Colonic mucosa (tissue), 4 donors: ENCODE measurements at regions not wholly inside any gene's neighbourhood (a gene's known extent, or its start where the extent isn't known, plus 50 kb on each side); places are given as distances from the start of the nearest gene placed in this dataset.

ENCODE experiments used
- DNase-seq: peaks from one replicate; pipeline ENCODE4 v3.0.0-alpha.2; 2020
- H3K27ac ChIP-seq: fragments of 200-600 bp; one replicate; pipeline ENCODE4 v1.8.0; 2021
- H3K27me3 ChIP-seq: fragments of 200-600 bp; one replicate; pipeline ENCODE4 v1.8.0; 2021
- H3K36me3 ChIP-seq: fragments of 200-600 bp; one replicate; pipeline ENCODE4 v1.8.0; 2021
- H3K4me1 ChIP-seq: fragments of 200-600 bp; one replicate; pipeline ENCODE4 v1.8.0; 2021; ENCODE audit warnings: mild to moderate bottlenecking
- H3K4me3 ChIP-seq: fragments of 200-600 bp; one replicate; pipeline ENCODE4 v1.8.0; 2021
- H3K9ac ChIP-seq, 2 donors: one replicate each; pipeline ENCODE4 v1.7.0; 2013; ENCODE audit warnings: control low read depth in 2 of 2, low read depth in 2 of 2, low read length in 2 of 2
- H3K9me3 ChIP-seq: fragments of 200-600 bp; one replicate; pipeline ENCODE4 v1.8.0; 2021
- intact Hi-C: fragments of 100-400 bp; cut with DNase I; formaldehyde crosslinking; loops from one replicate; pipeline ENCODE4 v1.14.1; 2022
- TF ChIP-seq, protein P1 (sequence below): fragments of 200-600 bp; IDR thresholded peaks from one replicate; pipeline ENCODE4 v1.8.0; 2022; ENCODE audit warnings: antibody characterized with exemption, mild to moderate bottlenecking
- donor health status: healthy.
- donor health status: DM: no; HTN: no; CAD: no.
- donor health status: DM: no; HTN: no; CAD: no.

DNA sequence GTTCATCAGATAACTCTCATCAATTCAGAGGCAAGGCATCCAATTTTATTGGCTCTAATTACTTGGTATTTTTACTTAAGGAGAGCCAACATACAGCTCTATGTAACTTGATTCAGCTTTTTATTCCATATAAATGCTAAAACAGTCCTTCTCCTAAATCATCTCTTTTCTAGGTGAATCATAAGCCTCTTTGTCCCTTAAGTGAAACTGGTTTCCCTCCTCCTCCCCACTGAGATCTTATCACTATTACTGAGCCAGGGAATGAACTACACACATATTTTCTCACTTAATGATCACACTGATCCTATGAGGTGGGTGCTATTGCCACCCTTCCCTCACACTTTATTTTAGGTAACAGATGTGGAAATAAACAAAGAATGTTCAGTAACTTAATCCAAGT lies 1143.8 kb downstream of the MAT2B start:
- Histone ChIP-seq H3K36me3 (no peaks in the 10 kb centered on the region), H3K4me1 (no peaks in the 10 kb centered on the region), H3K4me3 (no peak overlapping the region), H3K27ac (no peak overlapping the region), H3K9me3 (no peaks in the 10 kb centered on the region), H3K9ac (no peak overlapping the region), H3K27me3 (no peaks in the 10 kb centered on the region)
- intact Hi-C loops = no loop called here
- TF ChIP-seq, protein P1, sequence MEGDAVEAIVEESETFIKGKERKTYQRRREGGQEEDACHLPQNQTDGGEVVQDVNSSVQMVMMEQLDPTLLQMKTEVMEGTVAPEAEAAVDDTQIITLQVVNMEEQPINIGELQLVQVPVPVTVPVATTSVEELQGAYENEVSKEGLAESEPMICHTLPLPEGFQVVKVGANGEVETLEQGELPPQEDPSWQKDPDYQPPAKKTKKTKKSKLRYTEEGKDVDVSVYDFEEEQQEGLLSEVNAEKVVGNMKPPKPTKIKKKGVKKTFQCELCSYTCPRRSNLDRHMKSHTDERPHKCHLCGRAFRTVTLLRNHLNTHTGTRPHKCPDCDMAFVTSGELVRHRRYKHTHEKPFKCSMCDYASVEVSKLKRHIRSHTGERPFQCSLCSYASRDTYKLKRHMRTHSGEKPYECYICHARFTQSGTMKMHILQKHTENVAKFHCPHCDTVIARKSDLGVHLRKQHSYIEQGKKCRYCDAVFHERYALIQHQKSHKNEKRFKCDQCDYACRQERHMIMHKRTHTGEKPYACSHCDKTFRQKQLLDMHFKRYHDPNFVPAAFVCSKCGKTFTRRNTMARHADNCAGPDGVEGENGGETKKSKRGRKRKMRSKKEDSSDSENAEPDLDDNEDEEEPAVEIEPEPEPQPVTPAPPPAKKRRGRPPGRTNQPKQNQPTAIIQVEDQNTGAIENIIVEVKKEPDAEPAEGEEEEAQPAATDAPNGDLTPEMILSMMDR = no peak
- DNase-seq = no peak

- Histone ChIP-seq H3K27me3 (no peaks in the 10 kb centered on the region), H3K9me3 (no peaks in the 10 kb centered on the region), H3K4me1 (no peaks in the 10 kb centered on the region), H3K4me3 (no peak overlapping the region), H3K9ac (no peak overlapping the region), H3K27ac (no peak overlapping the region), H3K36me3 (no peaks in the 10 kb centered on the region)
- intact Hi-C loops = no loop called here
- TF ChIP-seq, protein P1 = no peak
- DNase-seq = no peak
These were observed 1145.0 kb downstream of the MAT2B start for GRCh38 chr5:164650427-164650826.

DNA sequence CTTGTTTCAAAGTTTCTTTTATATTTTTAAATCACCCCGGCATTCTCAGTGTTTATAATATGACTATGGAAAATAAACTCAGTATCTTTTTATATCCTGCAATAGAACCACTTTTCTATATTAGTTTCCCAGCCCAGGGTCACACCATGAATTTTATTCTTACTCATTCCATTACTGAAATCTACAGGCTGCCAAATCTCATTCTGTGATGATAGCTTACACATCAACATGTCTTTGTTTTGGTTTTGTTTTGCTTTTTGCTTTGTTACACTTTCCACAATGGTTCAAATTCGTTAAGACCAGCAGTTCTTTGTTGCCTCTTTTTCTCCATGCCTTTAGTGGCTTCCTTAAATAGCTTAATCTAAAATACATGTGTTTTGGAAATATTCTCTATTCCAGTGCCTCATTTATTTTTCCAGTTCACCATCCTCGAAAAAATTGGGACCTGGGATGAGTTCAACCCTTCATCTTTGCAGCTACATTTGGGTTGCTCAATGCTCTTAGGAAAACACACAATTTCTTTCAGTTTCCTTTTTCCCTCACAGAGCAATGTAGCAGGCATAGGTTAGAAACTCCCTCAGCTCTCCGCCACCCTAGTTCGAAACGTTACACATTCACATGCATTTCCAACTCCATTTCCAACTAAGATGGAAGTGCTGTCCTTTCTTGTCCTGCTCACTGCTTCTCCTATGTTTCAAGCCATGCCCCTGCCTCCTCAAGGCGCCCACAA lies 1146.3 kb downstream of the MAT2B start:
- Histone ChIP-seq H3K27me3 (no peaks in the 10 kb centered on the region), H3K9ac (no peak overlapping the region), H3K4me3 (no peak overlapping the region), H3K9me3 (no peaks in the 10 kb centered on the region), H3K27ac (no peak overlapping the region), H3K4me1 (no peaks in the 10 kb centered on the region), H3K36me3 (no peaks in the 10 kb centered on the region)
- intact Hi-C loops = no loop called here
- TF ChIP-seq, protein P1 = no peak
- no peak for DNase-seq

DNA sequence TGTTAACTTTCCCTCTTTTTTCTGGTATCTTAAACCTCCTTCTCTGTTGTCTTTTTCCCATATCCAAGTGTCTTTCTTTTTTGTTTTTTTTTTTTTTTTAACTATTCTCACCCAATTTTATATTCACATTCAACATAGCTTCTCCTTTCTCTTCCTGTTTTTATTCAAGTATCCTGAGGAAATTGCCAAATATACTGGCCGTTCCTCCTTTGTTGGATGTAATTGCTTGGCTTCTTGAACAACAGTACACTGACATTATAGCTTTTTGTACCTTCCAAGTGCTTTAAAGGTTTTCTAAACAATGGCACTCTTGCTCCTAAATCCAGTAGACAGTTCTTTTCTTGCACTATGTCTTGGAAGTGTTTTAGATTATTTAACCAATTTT lies 1146.8 kb downstream of the MAT2B start:
- H3K36me3 ChIP-seq = no peaks in the 10 kb centered on the region
- H3K4me1 ChIP-seq = no peaks in the 10 kb centered on the region
- H3K9ac ChIP-seq = no peak overlapping the region
- no peak for DNase-seq
- no peaks in the 10 kb centered on the region for H3K27me3 ChIP-seq
- intact Hi-C loops = no loop called here
- TF ChIP-seq, protein P1 = no peak
- H3K4me3 ChIP-seq = no peak overlapping the region
- no peak overlapping the region for H3K27ac ChIP-seq
- H3K9me3 ChIP-seq = no peaks in the 10 kb centered on the region

DNA sequence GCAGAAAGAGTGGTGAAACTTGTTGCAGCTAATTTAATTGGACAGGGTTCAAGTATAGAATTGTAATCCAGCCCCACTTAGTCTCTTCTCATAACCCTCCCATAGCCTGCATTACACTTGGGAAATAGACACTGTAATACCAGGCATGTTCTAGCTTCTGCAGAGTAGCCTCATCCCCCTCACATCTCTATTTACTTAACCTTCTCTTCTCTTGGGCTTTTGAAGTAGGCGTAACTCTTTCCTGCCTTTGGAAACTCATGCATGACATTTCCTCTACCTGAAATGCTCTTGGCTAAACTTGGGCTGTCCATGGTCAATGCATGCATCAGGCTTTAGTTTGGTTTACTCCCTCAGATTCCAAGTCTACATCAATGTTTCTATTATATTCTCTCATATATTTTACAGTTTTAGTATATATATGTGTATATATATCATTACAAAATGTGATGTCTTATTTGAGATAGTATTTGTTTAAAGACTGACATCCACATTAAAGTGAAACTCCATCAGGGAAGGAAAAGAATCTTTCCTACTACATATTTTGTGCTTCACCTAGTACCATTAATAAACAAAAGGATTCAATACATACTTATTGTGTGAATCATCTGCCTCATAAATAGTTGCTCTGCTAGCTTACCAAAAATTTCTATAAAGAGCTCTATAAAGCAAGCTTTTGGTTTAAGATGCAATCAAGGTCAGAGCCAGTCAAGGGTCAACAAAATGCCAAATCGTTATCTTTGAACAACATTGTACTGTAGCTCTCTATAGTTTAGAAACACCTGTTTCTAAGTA lies 1158.0 kb downstream of the MAT2B start:
- Histone ChIP-seq H3K4me3 (no peak overlapping the region), H3K9me3 (no peaks in the 10 kb centered on the region), H3K27me3 (no peaks in the 10 kb centered on the region), H3K9ac (no peak overlapping the region), H3K27ac (no peak overlapping the region), H3K4me1 (no peaks in the 10 kb centered on the region), H3K36me3 (no peaks in the 10 kb centered on the region)
- no peak for DNase-seq
- intact Hi-C loops = no loop called here
- TF ChIP-seq, protein P1 = no peak
